ENCODE measurements at regions not wholly inside any gene's neighbourhood (a gene's known extent, or its start where the extent isn't known, plus 50 kb on each side); places are given as distances from the start of the nearest gene placed in this dataset.

DNA sequence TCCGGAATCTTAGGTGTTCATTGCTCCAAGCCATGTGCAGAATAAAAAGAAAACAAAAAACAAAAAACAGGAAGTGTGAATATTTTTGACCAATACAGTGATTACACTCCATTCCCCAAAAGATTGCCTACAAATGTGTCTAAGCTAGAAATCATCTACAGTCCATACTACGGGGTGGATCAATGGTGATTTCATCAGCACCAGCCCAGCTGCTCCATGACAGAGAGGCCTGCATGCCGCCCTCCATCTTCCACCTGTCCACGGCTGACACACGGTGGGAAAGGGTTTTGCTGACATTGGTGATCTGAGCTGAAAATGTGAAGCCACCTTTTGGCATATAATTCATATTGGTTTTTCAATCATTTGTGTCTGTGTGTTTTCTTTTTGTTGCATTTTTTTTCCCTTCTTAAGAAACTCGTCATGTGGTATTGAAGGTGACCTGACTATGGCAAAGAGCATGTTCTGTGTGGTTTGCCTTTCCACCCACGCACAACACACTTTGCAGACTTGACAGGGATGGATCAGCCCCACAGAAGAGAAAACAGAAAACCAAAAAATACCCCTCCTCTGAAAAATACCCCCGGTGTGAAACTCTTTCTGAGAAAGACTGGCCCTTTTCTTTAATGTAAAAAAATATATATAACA lies 533.1 kb downstream of the RNF144A start:
- no peak overlapping the region for H3K4ac ChIP-seq (ENCODE audit: low read depth, low read length)
- no peak overlapping the region for H2AK5ac ChIP-seq (ENCODE audit: insufficient read length, low read length)
- DNase-seq: no peak
- no peak overlapping the region for H3K9ac ChIP-seq (ENCODE audit: extremely low read depth, insufficient read length, low read length)
- no peak overlapping the region for H3K14ac ChIP-seq (ENCODE audit: insufficient read depth, low read length)
- no peaks in the 10 kb centered on the region for H3K9me3 ChIP-seq (ENCODE audit: control insufficient read depth, low read depth, low read length)
- H2BK120ac ChIP-seq (ENCODE audit: low read depth, low read length, poor library complexity, severe bottlenecking): no peak overlapping the region
- H3K27ac Mint-ChIP-seq: no peak overlapping the region
- no peak overlapping the region for H3K56ac ChIP-seq (ENCODE audit: insufficient read length, low read depth, low read length)
- H3K27me3 ChIP-seq (ENCODE audit: insufficient read depth, low read length): no peaks in the 10 kb centered on the region
- no peaks in the 10 kb centered on the region for H3K23me2 ChIP-seq (ENCODE audit: insufficient read length, low read depth, low read length, poor library complexity, severe bottlenecking)
- H2BK12ac ChIP-seq (ENCODE audit: insufficient read length, low read depth, low read length): no peak overlapping the region
- H3K4me3 Mint-ChIP-seq: no peak overlapping the region
- no peaks in the 10 kb centered on the region for H4K20me1 ChIP-seq (ENCODE audit: control insufficient read depth, insufficient read depth, insufficient read length)
- no peak overlapping the region for H2BK20ac ChIP-seq (ENCODE audit: low read depth, low read length, poor library complexity, severe bottlenecking)
- H4K5ac ChIP-seq (ENCODE audit: insufficient read length, low read depth, low read length): no peak overlapping the region
- H3K9me3 Mint-ChIP-seq: peaks cover 0 to 5% of the 10 kb centered on the region in 2 experiments; a peak in 1 of 5 replicates
- H3K4me2 ChIP-seq (ENCODE audit: insufficient read depth, insufficient read length, low read length): no peak overlapping the region
- no peak overlapping the region for H3K23ac ChIP-seq (ENCODE audit: insufficient read length, low read depth, low read length)
- no peaks in the 10 kb centered on the region for H3K79me1 ChIP-seq (ENCODE audit: insufficient read depth, low read depth, low read length, poor library complexity, severe bottlenecking)
- H3K27me3 Mint-ChIP-seq (ENCODE audit: low read depth): no peaks in the 10 kb centered on the region
- H2BK5ac ChIP-seq (ENCODE audit: insufficient read length, low read length): no peak overlapping the region
- H2AFZ ChIP-seq (ENCODE audit: low read length): no peak overlapping the region
- H3K4me1 ChIP-seq (ENCODE audit: insufficient read depth, low read length): peaks cover 6% of the 10 kb centered on the region; the same call in 1 of the 2 replicates
- peaks cover 21 to 31% of the 10 kb centered on the region in 2 experiments for H3K4me1 Mint-ChIP-seq
- H4K8ac ChIP-seq (replicated peaks; ENCODE audit: insufficient read length, low read depth, low read length): no peak overlapping the region
- no peak overlapping the region for H2BK15ac ChIP-seq (ENCODE audit: low read depth, low read length)
- no peak overlapping the region for H3K18ac ChIP-seq (ENCODE audit: insufficient read length, low read depth, low read length)
- H3K27ac ChIP-seq (ENCODE audit: insufficient read length, low read depth, low read length): no peak overlapping the region
- H3K79me2 ChIP-seq (ENCODE audit: insufficient read depth, low read length): no peaks in the 10 kb centered on the region
- TF ChIP-seq, protein P1, sequence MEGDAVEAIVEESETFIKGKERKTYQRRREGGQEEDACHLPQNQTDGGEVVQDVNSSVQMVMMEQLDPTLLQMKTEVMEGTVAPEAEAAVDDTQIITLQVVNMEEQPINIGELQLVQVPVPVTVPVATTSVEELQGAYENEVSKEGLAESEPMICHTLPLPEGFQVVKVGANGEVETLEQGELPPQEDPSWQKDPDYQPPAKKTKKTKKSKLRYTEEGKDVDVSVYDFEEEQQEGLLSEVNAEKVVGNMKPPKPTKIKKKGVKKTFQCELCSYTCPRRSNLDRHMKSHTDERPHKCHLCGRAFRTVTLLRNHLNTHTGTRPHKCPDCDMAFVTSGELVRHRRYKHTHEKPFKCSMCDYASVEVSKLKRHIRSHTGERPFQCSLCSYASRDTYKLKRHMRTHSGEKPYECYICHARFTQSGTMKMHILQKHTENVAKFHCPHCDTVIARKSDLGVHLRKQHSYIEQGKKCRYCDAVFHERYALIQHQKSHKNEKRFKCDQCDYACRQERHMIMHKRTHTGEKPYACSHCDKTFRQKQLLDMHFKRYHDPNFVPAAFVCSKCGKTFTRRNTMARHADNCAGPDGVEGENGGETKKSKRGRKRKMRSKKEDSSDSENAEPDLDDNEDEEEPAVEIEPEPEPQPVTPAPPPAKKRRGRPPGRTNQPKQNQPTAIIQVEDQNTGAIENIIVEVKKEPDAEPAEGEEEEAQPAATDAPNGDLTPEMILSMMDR (conservative IDR thresholded peaks at IDR 0.05): no peak
- H3K36me3 Mint-ChIP-seq (ENCODE audit: insufficient read depth in 1 of 3, low read depth in 3 of 3): peaks cover 0 to 6% (median 0%) of the 10 kb centered on the region in 3 experiments; a peak in 2 of 7 replicates
- H4K91ac ChIP-seq (ENCODE audit: insufficient read length, low read depth, low read length): no peak overlapping the region
- H3T11ph ChIP-seq (ENCODE audit: low read length): no peak overlapping the region
- no CpG with 5 or more reads among the region's 8 CpGs for WGBS (ENCODE audit: extremely low coverage, insufficient read length, low lambda C conversion rate)

Measured in H9 (cell line).